CD4-positive, alpha-beta T cell (primary cell): ENCODE measurements at regions not wholly inside any gene's neighbourhood (a gene's known extent, or its start where the extent isn't known, plus 50 kb on each side); places are given as distances from the start of the nearest gene placed in this dataset.

Source experiments
- ATAC-seq: fragments of 200-7000 bp; cut with Tn5 transposase; one replicate; pipeline ENCODE4 v1.10.0; 2022; ENCODE audit warnings: mild to moderate bottlenecking; ENCODE audit not compliant: poor library complexity
- CTCF ChIA-PET: fragments of 350-600 bp; sonication (Branson Sonifier 250); formaldehyde crosslinking; loops from one replicate; lab custom pipeline; 2021; ENCODE audit warnings: antibody characterized with exemption, inconsistent platforms; lab: Charles Lee
- POLR2A ChIA-PET: fragments of 350-600 bp; sonication (Branson Sonifier 250); formaldehyde crosslinking; loops from one replicate; lab custom pipeline; 2021; ENCODE audit warnings: antibody characterized with exemption, inconsistent platforms; lab: Charles Lee
- DNase-seq, 14 experiments: peaks; one replicate each; pipeline ENCODE4 v3.0.0-alpha.2; 2013 to 2020; ENCODE audit warnings: mixed read lengths in 2 of 14
- H3K27ac ChIP-seq, 2 donors: one replicate each; pipeline versions ENCODE4 v1.5.1 to v1.7.0; 2013; ENCODE audit warnings: low read length in 2 of 2, low read depth in 1 of 2, mild to moderate bottlenecking in 1 of 2
- H3K27me3 ChIP-seq, 2 experiments: 1 replicate in 1 of 2; 2 replicates in 1 of 2; pipeline versions ENCODE4 v1.6.1 to v1.7.0; 2013; ENCODE audit warnings: low read length in 2 of 2, control low read depth in 1 of 2, mild to moderate bottlenecking in 1 of 2, moderate library complexity in 1 of 2; ENCODE audit not compliant: insufficient read depth in 2 of 2, control insufficient read depth in 1 of 2
- H3K36me3 ChIP-seq: one replicate; pipeline ENCODE4 v1.6.1; 2013; ENCODE audit warnings: low read length, control low read depth; ENCODE audit not compliant: insufficient read depth
- H3K4me1 ChIP-seq: one replicate; pipeline ENCODE4 v1.6.1; 2013; ENCODE audit warnings: low read length, control low read depth; ENCODE audit not compliant: insufficient read depth
- H3K4me3 ChIP-seq: one replicate; pipeline ENCODE4 v1.5.1; 2013; ENCODE audit warnings: mild to moderate bottlenecking, low read length, moderate library complexity
- H3K9me3 ChIP-seq, 2 experiments: 1 replicate in 1 of 2; 2 replicates in 1 of 2; pipeline versions ENCODE4 v1.6.1 to v1.7.0; 2013; ENCODE audit warnings: low read length in 2 of 2, mild to moderate bottlenecking in 2 of 2, control low read depth in 1 of 2, moderate library complexity in 1 of 2; ENCODE audit not compliant: control insufficient read depth in 1 of 2, insufficient read depth in 1 of 2
- H3K27ac Mint-ChIP-seq: one replicate; pipeline ENCODE4 v1.8.0; 2020; ENCODE audit warnings: mixed read lengths
- H3K27me3 Mint-ChIP-seq: one replicate; pipeline ENCODE4 v1.8.0; 2021; ENCODE audit warnings: mixed read lengths
- H3K36me3 Mint-ChIP-seq: one replicate; pipeline ENCODE4 v1.8.0; 2021; ENCODE audit warnings: low read depth, mixed read lengths
- H3K4me1 Mint-ChIP-seq: one replicate; pipeline ENCODE4 v1.8.0; 2021; ENCODE audit warnings: low read depth, mixed read lengths
- H3K4me3 Mint-ChIP-seq: one replicate; pipeline ENCODE4 v1.8.0; 2020; ENCODE audit warnings: mild to moderate bottlenecking, mixed read lengths
- H3K9me3 Mint-ChIP-seq: one replicate; pipeline ENCODE4 v1.8.0; 2020; ENCODE audit warnings: mixed read lengths
- CTCF ChIP-seq: fragments of 200-600 bp; IDR thresholded peaks from one replicate; pipeline ENCODE4 v1.8.0; 2022; ENCODE audit warnings: antibody characterized with exemption, mild to moderate bottlenecking
- intact Hi-C, 2 experiments: fragments of 100-400 bp; cut with DNase I in 1 of 2; cut with micrococcal nuclease in 1 of 2; formaldehyde crosslinking; loops; one replicate each; pipeline versions ENCODE4 v1.15.1 to v1.9.0; 2023 to 2025; cut with DNase I, micrococcal nuclease

GRCh38 chrX:46036508-46036907 lies 508.7 kb downstream of the ZNF674 start:
- Mint-ChIP-seq H3K27ac (no peak overlapping the region), H3K36me3 (no peaks in the 10 kb centered on the region), H3K9me3 (peaks cover 5% of the 10 kb centered on the region), H3K27me3 (no peaks in the 10 kb centered on the region), H3K4me1 (peaks cover 4% of the 10 kb centered on the region), H3K4me3 (no peak overlapping the region)
- ATAC-seq (no peak), DNase-seq (no peak)
- Histone ChIP-seq H3K36me3 (no peaks in the 10 kb centered on the region), H3K4me3 (no peak overlapping the region), H3K4me1 (no peaks in the 10 kb centered on the region), H3K27me3 (no peaks in the 10 kb centered on the region), H3K27ac (no peak overlapping the region), H3K9me3 (no peaks in the 10 kb centered on the region)
- no peak for TF ChIP-seq CTCF
- ChIA-PET CTCF (no interaction called here), POLR2A (no interaction called here)
- intact Hi-C loops: no loop called here

- POLR2A ChIA-PET: no interaction called here
- Histone ChIP-seq H3K27me3 (no peaks in the 10 kb centered on the region), H3K36me3 (no peaks in the 10 kb centered on the region), H3K9me3 (no peaks in the 10 kb centered on the region), H3K27ac (no peak overlapping the region), H3K4me3 (no peak overlapping the region), H3K4me1 (no peaks in the 10 kb centered on the region)
- CTCF ChIA-PET: no interaction called here
- no peak for TF ChIP-seq CTCF
- ATAC-seq: no peak
- no peaks in the 10 kb centered on the region for H3K9me3 Mint-ChIP-seq
- no peak overlapping the region for H3K27ac Mint-ChIP-seq
- no peak overlapping the region for H3K4me3 Mint-ChIP-seq
- no peaks in the 10 kb centered on the region for H3K36me3 Mint-ChIP-seq
- peaks cover 4% of the 10 kb centered on the region for H3K4me1 Mint-ChIP-seq
- H3K27me3 Mint-ChIP-seq: no peaks in the 10 kb centered on the region
- DNase-seq: no peak
- intact Hi-C loops: no loop called here
Measured at GRCh38 chrX:46034868-46035267, 510.4 kb downstream of the ZNF674 start.

- no peaks in the 10 kb centered on the region for H3K9me3 Mint-ChIP-seq
- Histone ChIP-seq H3K27me3 (no peaks in the 10 kb centered on the region), H3K27ac (no peak overlapping the region), H3K4me1 (no peaks in the 10 kb centered on the region), H3K4me3 (no peak overlapping the region), H3K9me3 (no peaks in the 10 kb centered on the region), H3K36me3 (no peaks in the 10 kb centered on the region)
- intact Hi-C loops: no loop called here
- ChIA-PET POLR2A (no interaction called here), CTCF (no interaction called here)
- H3K36me3 Mint-ChIP-seq: no peaks in the 10 kb centered on the region
- TF ChIP-seq CTCF: no peak
- no peaks in the 10 kb centered on the region for H3K4me1 Mint-ChIP-seq
- H3K27me3 Mint-ChIP-seq: no peaks in the 10 kb centered on the region
- DNase-seq: no peak
- H3K4me3 Mint-ChIP-seq: no peak overlapping the region
- no peak for ATAC-seq
- H3K27ac Mint-ChIP-seq: no peak overlapping the region
Measured at GRCh38 chrX:46029777-46030176, 515.4 kb downstream of the ZNF674 start.
